ENCODE measurements at regions not wholly inside any gene's neighbourhood (a gene's known extent, or its start where the extent isn't known, plus 50 kb on each side); places are given as distances from the start of the nearest gene placed in this dataset.

GRCh38 chr18:47752796-47753645 is 177.4 kb downstream of the SMAD2 start:
- TF ChIP-seq CTCF (IDR thresholded peaks at IDR 0.05) (no peak), POLR2A (IDR thresholded peaks at IDR 0.05) (no peak), POLR2AphosphoS5 (IDR thresholded peaks at IDR 0.05) (no peak), EP300 (IDR thresholded peaks at IDR 0.05) (no peak)
